ELR (cell line): ENCODE measurements at regions not wholly inside any gene's neighbourhood (a gene's known extent, or its start where the extent isn't known, plus 50 kb on each side); places are given as distances from the start of the nearest gene placed in this dataset.
"Not testable (repeated sequence)": the region's sequence is repeated elsewhere in the genome, so short reads cannot be mapped to it uniquely, and the experiment has no call there.

ENCODE experiments used
- DNase-seq: peaks from one replicate; pipeline ENCODE4 v3.0.0-alpha.2; 2015; ENCODE audit warnings: low read depth

DNA sequence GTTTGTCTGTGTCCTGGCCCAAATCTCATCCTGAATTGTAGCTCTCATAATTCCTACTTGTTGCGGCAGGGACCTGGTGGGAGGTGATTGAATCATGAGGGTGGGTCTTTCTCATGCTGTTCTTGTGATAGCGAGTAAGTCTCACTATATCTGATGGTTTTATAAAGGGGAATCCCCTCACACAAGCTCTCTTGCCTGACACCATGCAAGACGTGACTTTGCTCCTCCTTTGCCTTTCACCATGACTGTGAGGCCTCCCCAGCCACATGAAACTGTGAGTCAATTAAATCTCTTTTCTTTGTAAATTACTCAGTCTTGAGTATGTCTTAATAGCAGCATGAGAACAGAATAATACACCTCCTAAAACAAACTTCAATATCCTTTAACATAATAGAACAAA, 1065.6 kb downstream of the PLA2G4A start:
- no peak for DNase-seq

DNA sequence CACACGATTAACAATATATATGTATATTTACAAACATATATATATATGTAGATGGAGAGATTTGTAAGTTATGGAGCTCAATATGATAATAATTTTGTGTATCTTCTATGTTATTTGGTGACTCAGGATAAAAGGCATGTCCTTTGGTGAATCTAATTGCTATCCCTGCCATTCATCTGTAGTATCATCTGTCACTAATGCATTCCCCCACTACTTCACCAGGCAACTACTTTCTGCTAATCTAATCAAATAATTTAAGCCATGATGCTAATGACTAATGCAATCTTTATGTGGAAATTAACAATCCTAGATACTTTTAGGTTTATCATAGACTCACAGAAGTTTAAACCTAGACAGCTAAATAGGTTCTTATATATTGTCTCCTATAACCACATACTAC, 1074.5 kb downstream of the PLA2G4A start:
- no peak for DNase-seq

DNA sequence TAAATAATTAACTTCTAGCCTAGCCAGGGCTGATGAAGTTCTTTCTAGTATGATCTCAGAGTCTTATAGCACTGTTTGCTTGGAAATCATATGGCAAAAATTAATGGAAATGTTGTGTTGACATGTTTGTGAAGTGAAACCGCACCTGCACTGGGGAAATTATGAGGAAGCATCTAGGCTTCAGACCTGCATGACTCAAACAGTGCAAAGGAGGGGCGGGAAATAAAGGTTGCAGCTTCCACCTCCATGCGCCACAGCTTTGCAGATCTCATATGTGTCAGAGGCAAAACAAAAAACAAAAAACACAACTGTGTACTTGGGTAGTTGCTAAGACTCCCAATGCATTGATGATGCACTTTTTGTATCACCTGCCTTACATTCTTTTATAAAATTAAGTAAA, 1080.6 kb downstream of the PLA2G4A start:
- no peak for DNase-seq

DNA sequence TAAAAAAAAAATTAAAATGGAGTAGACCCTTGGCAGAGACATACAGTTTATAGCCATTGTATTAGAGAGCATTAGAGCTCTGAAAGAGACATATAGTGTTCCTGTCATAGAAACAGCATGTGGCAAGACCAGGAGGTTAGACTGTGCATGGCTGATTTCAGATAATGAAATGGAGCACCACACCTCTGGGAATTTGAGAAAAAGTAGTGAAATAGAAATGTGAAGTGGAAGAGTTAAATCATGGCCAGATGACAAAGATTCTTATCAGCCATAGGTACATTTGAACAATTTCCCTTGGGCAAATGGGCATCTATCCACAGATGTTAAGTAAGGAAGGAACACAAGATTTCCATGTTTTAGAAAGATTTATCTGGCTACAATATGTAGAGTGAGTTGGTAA, 1083.1 kb downstream of the PLA2G4A start:
- DNase-seq, result no peak

DNA sequence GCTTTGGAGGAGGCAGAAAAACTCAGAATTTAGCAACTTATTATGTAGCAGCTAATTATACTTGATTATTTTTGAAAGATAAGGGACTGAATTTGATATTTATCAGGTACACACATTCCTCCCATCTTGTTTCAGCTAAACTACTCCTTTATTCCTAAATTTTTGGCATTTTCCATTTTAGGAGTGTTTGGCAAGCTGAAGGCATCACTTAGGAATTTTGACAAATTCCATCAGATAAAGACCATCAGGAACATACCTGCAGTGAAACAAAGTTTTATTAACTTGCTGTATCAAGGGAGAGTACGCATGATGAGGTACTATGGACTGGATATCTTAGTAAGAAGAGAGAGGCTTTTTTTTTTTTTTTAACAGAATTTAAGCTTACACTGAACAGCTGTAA, 1092.2 kb downstream of the PLA2G4A start:
- DNase-seq, result no peak

DNA sequence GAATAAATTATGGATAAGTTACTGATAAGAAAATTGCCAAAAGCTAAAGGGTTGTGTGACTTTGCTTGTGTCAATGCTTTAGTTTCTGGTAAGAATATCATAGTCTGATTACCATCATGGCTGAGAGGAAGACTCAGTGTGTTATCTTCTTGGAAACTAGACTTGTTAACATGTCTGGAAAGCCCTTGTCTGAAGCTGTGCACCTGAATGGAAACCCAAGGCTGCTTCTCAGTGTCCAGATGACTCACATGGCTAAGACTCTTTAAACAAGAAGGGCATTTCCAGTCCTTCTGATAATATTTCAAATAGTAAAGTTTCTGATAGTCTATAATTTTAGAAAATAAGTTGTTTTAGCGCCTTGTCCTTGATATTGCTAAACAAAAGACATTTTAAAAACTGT, 1092.7 kb downstream of the PLA2G4A start:
- DNase-seq, result no peak

DNA sequence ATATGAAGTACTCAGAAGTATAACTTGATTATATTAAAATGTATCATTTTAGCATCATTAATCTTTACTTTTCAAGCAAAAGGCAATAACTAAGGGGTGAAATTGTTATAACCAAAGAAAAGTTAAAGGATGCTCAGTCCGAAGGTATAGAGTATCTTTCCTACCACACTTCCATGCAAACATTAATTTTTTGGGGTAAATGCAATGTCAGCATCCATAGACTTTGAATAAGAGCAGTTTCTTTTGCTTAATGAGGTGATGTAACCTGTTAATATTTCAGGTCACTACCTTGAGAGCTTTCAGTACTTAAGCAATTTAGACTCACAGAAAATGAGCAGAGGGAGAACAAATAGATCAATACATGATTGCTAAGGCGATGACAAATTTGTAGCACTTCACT, 1093.5 kb downstream of the PLA2G4A start:
- no peak for DNase-seq

DNA sequence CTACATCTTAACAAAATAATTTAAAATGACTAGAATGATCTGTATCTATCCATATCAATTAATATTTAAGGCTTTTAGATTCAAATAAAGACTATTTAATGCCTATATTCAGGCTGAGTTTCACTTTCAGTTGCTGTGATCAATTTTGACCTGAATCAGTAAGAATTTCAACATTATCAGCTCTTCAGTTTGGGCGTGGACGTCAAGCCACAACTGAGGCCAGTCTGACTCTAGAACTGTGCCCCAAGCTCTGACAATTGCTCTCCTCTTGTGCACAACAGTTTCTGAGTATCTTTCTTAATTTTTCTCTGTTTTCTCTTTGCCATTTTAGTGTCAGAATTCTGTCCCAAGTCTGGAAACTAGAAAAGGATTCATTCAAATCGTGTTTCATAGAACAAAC, 1095.5 kb downstream of the PLA2G4A start:
- DNase-seq, result no peak

DNA sequence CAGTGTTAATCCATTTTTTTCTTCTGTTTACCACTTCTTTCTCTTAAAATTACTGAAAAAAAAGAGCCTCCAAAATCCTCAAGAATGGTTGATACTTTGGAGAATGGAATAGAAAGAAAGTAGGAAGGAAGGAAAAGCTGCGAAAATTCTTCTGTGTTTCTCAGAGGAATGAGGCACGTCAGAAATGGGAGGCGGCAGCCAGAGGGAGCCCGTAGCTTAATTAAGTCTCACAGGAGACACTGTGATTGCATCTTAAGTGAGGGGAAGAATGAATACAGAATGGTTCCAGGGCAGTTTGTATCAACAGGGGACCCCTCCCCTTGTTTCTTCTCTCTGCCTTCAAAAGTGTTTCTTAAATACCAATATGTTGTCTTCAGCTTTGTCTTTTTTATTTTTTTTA, 1099.5 kb downstream of the PLA2G4A start:
- peak; percentile 54 for DNase-seq

DNA sequence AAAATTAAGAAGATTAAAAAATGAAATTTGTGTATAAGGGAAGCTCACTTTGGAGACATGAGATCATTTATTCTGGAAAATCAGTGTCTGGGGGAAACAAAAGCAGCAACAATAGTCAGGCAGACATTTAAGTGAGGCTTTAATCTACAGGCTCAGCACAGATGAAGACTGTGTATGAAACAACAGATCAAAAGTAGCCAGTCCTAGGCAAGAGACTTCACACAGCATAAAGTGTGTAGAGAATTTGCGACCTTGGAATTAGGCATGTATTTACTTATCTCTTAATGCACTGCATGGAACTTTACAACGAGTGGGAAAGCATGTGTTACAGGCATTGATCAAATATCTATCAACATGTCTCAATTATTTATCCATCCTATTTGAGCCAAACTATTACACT, 1099.9 kb downstream of the PLA2G4A start:
- no peak for DNase-seq

DNA sequence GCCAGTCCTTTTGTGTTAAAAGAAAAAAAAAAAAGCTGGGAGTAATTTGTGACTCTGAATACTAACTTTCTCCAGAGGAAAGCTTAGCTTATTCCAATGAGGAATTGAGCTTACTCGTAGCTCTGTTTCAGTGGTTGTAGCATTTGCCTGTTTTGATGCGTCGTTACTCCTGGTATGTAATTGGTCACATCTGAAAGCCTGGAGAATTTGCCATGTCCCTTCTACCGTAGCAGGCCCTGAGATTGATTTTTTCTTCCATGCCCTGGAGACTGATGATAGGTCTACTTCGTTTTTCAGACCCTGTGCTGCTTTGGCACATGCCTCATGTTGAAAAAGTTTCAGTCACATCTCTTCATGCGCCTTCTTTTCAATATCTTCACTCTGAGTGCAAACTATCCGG, 1103.0 kb downstream of the PLA2G4A start:
- DNase-seq, result peak; percentile 28

DNA sequence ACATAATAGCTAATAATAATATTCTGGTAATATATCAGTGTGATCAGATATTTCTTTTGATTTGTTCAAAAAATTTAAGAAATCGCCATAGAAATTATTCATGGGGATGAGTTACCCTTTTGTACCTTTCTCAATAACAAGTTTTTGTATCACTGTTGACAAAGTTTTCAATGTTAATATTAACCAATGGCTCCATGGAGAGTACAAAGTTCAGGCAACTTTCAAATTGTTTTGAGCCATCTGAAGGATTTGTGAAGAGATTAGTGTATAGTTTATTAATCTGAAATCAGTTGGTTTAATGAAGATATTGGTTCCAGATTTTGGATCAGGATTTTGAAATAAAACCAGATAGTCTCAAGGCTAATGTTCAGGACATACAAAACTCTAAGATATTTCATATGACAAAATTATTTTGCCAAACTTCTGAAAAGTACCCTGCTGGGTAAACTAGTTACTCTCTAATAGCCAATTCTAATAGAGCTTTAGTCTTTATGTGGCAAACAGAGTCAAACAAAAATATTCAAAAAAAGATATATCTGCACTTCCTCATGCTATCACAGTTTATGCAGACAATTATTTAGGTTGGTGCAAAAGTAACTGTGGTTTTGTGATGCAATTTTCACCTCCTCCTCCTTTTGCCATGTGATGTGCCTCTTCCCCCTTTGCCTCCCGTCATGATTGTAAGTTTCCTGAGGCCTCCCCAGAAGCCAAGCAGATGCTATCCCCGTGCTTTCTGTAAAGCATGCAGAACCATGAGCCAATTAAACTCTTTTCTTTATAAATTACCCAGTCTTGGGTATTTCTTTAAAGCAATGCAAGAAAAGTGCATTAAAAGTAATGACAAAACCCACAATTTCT, 1105.0 kb downstream of the PLA2G4A start:
- DNase-seq, result no peak

DNA sequence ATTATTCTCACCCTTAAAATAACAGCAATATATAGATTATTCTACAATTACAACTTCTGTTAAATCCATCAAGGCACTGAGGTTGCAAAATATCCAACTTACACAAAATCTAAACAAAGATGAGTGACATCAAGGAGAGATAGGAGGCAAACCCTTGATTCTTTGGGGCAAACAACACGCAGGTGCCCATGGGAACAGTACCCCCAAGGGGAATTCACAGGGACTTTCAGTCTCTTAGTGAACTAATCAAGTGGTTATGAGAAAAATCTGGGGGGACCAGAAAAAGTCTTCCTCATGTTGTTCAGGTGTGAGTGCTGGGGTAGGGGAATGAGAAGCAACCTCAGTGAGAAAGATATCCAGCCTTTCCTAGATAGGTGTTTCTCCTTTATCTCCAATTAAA, 1107.9 kb downstream of the PLA2G4A start:
- no peak for DNase-seq

DNA sequence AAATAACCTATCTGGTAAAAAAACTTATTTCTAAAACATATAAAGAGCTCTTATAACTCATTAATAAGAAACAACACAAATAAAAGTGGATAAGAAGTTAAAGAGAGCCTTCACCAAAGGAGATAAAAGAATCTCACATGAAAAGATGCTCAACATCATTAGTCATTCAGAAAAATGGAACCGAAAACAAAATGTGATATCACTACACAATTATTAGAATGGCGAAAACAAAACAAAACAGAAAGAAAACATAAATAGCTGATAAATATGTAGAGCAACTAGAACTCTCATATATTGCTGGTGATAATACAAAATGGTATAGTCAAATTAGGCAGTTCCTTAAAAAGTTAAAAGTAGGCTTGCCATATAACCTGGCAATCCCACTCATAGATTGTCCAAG, 1109.3 kb downstream of the PLA2G4A start:
- no peak for DNase-seq

DNA sequence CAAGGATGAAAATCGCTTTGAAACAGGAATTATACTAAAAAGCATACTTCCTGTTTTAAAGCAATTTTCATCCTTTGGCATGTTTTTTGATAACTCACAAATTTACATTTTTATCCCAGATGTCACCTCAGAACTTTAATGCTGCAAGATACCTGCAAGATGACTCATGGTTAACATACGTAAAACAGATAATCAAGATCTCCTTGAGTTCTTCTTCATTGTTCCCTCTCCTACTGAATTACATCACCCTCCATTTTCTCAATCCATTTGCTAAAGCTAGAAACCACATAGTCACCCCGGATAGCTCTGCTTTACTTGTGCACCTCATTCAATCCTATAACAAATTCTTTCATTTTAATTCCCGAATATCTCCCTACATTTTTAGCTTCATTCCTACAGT, 1114.2 kb downstream of the PLA2G4A start:
- peak; percentile 37 for DNase-seq

DNA sequence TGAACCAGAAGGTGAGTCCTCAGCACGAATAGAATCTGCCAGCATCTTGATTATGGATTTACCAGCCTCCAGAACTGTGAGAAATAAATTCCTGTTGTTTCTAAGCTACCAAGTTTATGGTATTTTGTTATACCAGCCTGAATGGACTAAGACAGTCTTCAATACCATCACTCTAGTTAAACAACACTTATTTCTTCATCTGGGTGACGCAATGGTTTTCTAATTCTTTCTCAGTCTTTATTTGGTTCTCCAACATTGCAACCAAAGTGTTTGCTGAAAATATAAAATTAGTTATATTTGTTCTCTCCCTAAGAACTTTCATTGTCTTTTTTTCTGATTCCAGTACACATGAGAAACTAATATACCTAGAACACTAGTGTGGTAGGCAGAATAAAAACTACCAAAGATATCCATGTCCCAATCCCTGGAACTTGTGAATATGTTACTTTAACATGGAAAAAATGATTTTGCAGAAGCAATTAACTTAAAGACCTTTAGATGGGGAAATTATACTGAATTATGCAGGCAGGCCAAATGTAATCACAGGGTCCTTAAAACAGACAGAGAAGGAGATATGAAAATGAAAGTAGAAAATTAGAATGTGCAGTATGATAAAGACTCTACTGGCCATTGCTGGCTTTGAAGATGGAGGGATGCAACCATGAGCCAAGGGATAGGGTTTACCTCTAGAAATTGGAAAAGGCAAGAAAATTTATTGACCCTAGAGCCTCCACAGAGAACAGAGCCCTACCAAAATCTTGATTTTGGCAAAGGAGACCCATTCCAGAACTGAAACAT, 1115.1 kb downstream of the PLA2G4A start:
- DNase-seq, result no peak

DNA sequence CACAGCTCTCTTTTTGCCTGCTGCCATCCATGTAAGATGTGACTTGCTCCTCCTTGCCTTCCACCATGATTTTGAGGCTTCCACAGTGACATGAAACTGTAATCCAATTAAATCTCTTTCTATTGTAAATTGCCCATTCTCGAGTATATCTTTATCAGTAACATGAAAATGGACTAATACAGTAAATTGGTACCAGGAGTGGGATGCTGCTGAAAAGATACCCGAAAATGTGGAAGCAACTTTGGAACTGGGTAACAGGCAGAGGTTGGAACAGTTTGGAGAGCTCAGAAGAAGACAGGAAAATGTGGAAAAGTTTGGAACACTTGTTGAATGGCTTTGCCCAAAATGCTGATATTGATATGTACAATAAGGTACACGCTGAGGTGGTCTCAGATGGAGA, 1117.9 kb downstream of the PLA2G4A start:
- not testable (repeated sequence) for DNase-seq

DNA sequence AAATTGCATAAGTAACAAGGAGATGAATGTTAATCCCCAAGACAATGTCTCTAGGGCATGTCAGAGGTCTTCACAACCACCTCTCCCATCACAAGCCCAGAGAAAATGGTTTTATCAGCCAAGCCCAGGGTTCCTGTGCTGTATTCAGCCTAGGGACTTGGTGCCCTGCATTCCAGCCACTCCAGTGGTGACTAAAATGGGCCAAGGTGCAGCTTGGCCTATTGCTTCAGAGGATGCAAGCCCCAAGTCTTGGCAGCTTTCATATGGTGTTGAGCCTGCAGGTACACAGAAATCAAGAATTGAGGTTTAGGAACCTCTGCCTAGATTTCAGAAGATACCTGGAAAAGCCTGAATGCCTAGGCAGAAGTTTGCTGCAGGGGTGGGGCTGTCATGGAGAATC, 1118.6 kb downstream of the PLA2G4A start:
- DNase-seq, result no peak

DNA sequence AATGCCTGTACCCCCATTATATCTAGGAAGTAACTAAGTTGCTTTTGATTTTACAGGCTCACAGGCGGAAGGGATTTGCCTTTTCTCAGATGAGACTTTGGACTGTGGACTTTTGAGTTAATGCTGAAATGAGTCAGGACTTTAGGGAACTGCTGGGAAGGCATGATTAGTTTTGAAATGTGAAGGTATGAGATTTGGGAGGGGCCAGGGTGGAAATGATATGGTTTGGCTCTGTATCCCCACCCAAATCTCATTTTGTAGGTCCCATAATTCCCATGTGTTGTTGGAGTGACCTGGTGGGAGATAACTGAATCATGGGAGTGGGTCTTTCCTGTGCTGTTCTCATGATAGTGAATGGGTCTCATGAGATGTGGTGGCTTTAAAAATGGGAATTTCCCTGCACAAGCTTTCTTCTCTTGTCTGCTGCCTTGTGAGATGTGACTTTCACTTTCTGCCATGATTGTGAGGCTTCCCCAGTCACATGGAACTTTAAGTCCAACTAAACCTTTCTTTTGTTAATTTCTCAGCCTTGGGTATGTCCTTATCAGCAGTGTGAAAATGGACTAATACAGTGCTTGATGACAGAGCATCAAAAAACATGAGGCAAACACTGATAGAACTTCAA, 1119.5 kb downstream of the PLA2G4A start:
- DNase-seq, result no peak

DNA sequence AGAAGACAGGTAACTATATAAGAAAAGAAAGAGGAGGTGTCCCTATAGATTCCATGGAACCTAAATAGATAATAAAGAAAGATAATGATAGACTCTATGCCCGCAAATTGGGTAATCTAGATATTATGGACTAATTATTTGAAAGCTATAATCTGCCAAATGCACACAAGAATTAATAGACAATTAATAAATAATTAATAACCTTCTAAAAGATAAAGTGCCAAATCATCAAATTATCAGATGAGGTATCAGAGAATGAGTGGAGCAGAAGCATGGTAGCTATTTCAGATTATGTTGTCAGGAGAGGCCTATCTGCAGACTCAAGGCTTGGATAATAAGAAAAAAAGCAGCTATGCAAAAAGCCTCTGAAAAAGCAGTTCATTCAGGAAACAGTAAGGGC, 1120.8 kb downstream of the PLA2G4A start:
- no peak for DNase-seq

DNA sequence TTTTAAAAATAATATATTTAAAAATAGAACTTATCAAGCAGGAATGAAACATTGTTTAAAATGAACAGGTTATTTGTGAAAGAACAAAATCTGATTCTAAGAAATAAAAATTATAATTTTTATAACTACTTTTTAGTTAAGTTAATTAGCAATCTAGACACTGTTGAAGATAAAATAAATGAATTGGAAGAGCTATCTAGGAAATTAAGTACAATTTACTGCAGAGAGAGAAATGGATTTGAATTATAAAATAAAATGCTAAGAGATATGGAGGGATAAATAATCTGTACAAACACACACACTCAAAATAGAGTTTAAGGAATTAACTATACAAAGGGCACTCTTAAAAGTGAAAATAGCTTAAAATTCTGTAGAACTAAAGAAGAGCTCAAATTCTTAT, 1123.1 kb downstream of the PLA2G4A start:
- DNase-seq, result no peak

DNA sequence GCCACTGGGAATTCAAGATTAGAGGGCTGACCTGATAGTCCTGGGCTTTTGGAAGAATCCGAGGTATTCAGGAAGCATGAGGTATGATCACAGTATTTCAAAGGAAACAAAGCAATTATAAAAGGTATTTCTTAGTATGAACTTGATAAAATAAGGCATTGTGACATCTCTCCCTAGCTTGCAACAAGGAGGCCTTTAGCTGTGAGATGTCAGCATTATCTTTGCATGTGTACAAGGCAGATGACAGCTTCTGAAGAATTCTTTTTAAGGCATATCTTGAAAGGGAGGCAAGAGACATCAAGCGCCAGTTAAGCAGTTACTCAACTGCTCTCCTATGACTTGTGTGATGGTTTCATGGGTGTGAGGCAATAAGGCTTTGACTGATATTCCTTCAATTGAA, 1123.7 kb downstream of the PLA2G4A start:
- DNase-seq, result no peak

DNA sequence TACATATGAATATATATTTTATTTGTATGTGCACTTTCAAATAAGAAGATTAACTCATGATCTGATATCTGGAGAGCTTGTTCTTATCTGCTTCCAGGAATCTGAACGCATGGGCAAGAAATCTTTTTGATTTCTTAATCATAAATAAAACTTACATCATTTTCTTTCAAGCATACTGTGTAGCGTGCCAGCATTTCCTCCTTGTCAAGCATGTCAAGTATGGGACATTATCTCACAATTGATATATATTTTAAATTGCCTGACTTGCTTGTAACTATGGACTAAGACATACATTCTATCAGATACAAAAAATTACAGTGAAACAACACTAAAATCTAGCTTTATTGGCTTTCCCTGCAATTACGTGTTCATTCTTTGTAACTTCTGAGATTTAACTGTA, 1128.2 kb downstream of the PLA2G4A start:
- peak; percentile 2 for DNase-seq
